Mesodermal cell (in vitro differentiated cells): ENCODE measurements at regions not wholly inside any gene's neighbourhood (a gene's known extent, or its start where the extent isn't known, plus 50 kb on each side); places are given as distances from the start of the nearest gene placed in this dataset.

Experiments
- H3K27ac ChIP-seq: 2 replicates; pipeline ENCODE4 v1.7.0; 2013; ENCODE audit warnings: mild to moderate bottlenecking, low read depth, low read length, moderate library complexity; ENCODE audit not compliant: severe bottlenecking
- H3K36me3 ChIP-seq: 2 replicates; pipeline ENCODE4 v1.7.1; 2013; ENCODE audit warnings: mild to moderate bottlenecking, low read length, moderate library complexity; ENCODE audit not compliant: control insufficient read depth, insufficient read depth
- H3K4me1 ChIP-seq: one replicate; pipeline ENCODE4 v1.7.1; 2013; ENCODE audit warnings: mild to moderate bottlenecking, low read length; ENCODE audit not compliant: insufficient read depth, control insufficient read depth, poor library complexity, severe bottlenecking
- H3K4me3 ChIP-seq: 2 replicates; pipeline ENCODE4 v1.7.0; 2013; ENCODE audit warnings: low read length, control low read depth, mild to moderate bottlenecking; ENCODE audit not compliant: insufficient read depth, poor library complexity, severe bottlenecking; ENCODE audit errors: extremely low read depth
- H3K9me3 ChIP-seq: 2 replicates; pipeline ENCODE4 v1.7.1; 2013; ENCODE audit warnings: mild to moderate bottlenecking, low read length, moderate library complexity; ENCODE audit not compliant: control insufficient read depth
- WGBS, 2 experiments: methylation state at CpG; one replicate each; pipeline ENCODE4 v1.1.5; 2013; ENCODE audit warnings: missing lambda C conversion rate in 2 of 2; ENCODE audit not compliant: insufficient coverage in 2 of 2; 5-methylcytosine and 5-hydroxymethylcytosine counted together

GRCh38 chr7:45999541-45999940 lies 78.5 kb upstream of the IGFBP3 start:
- Histone ChIP-seq H3K4me1 (no peaks in the 10 kb centered on the region), H3K27ac (no peak overlapping the region), H3K36me3 (no peaks in the 10 kb centered on the region), H3K9me3 (peaks cover 13% of the 10 kb centered on the region), H3K4me3 (no peak overlapping the region)
- whole genome bisulfite sequencing, 2 experiments: 33 to 100% methylated on average over 1 of the region's 1 CpG

GRCh38 chr7:45998506-45998905 lies 77.4 kb upstream of the IGFBP3 start:
- no peak overlapping the region for H3K4me3 ChIP-seq
- no peaks in the 10 kb centered on the region for H3K4me1 ChIP-seq
- no CpG with 5 or more reads among the region's 1 CpG for WGBS, 2 experiments
- H3K36me3 ChIP-seq: no peaks in the 10 kb centered on the region
- H3K27ac ChIP-seq: no peak overlapping the region
- H3K9me3 ChIP-seq: peaks cover 13% of the 10 kb centered on the region

DNA sequence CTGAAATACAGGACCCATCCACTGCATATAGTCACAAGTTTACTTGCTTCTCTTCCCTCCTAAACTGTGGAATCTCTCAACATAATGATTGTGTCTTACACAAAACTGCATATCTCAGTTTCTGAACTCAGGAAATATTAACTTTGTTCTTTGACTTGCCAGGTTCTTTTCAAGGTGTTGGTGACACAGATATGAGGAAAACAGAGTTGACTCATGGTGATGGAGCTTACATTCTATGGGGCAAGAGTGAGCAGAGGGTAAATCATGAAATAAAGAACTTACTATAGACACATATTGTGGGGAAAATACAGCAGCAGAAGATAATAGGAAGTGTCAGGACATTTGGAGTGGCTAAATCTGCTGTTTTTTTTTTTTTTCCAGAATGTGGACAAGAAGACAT lies 72.5 kb upstream of the IGFBP3 start:
- H3K4me1 ChIP-seq: peaks cover 11% of the 10 kb centered on the region
- H3K4me3 ChIP-seq: no peak overlapping the region
- H3K27ac ChIP-seq: no peak overlapping the region
- H3K36me3 ChIP-seq: no peaks in the 10 kb centered on the region
- H3K9me3 ChIP-seq: peaks cover 9% of the 10 kb centered on the region

GRCh38 chr7:45992826-45993225 lies 71.8 kb upstream of the IGFBP3 start:
- peaks cover 11% of the 10 kb centered on the region for H3K4me1 ChIP-seq
- H3K36me3 ChIP-seq: no peaks in the 10 kb centered on the region
- no peak overlapping the region for H3K27ac ChIP-seq
- H3K4me3 ChIP-seq: no peak overlapping the region
- 48 to 82% methylated on average over 1 to 2 of the region's 4 CpGs for WGBS, 2 experiments
- H3K9me3 ChIP-seq: peaks cover 9% of the 10 kb centered on the region

DNA sequence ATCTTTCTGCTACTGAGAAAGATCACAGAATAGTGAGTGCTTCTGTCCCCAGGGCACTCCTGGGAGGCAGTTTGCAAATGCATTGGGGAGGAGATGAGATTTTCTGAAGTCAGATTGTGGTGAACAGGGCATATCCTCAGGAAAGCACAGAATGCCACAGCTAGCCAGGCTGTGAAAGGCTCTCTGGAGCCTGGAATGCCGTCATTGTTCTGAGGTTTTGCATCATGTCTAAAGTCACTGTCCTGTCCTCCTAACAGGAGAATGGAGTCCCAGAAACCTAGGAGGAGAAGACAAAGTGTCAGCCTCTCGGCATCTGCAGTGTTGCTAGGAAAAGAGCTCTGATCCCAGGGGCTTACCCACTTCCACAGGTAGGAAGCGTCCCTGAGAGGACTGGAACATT lies 69.2 kb upstream of the IGFBP3 start:
- H3K9me3 ChIP-seq: peaks cover 8% of the 10 kb centered on the region
- H3K4me1 ChIP-seq: peaks cover 11% of the 10 kb centered on the region
- no peak overlapping the region for H3K4me3 ChIP-seq
- H3K27ac ChIP-seq: no peak overlapping the region
- 55 to 87% methylated on average over 3 of the region's 3 CpGs for WGBS, 2 experiments
- H3K36me3 ChIP-seq: no peaks in the 10 kb centered on the region

GRCh38 chr7:45988405-45989057 lies 67.5 kb upstream of the IGFBP3 start:
- peaks cover 11% of the 10 kb centered on the region for H3K4me1 ChIP-seq
- no peak overlapping the region for H3K4me3 ChIP-seq
- WGBS, 2 experiments: 95 to 98% methylated on average over 4 to 5 of the region's 9 CpGs
- H3K36me3 ChIP-seq: no peaks in the 10 kb centered on the region
- peaks cover 5% of the 10 kb centered on the region for H3K9me3 ChIP-seq
- H3K27ac ChIP-seq: no peak overlapping the region

GRCh38 chr7:45987521-45988290 lies 66.6 kb upstream of the IGFBP3 start:
- 88 to 98% methylated on average over 9 to 10 of the region's 14 CpGs for WGBS, 2 experiments
- peaks cover 11% of the 10 kb centered on the region for H3K4me1 ChIP-seq
- no peaks in the 10 kb centered on the region for H3K36me3 ChIP-seq
- no peak overlapping the region for H3K4me3 ChIP-seq
- peaks cover 5% of the 10 kb centered on the region for H3K9me3 ChIP-seq
- H3K27ac ChIP-seq: no peak overlapping the region

DNA sequence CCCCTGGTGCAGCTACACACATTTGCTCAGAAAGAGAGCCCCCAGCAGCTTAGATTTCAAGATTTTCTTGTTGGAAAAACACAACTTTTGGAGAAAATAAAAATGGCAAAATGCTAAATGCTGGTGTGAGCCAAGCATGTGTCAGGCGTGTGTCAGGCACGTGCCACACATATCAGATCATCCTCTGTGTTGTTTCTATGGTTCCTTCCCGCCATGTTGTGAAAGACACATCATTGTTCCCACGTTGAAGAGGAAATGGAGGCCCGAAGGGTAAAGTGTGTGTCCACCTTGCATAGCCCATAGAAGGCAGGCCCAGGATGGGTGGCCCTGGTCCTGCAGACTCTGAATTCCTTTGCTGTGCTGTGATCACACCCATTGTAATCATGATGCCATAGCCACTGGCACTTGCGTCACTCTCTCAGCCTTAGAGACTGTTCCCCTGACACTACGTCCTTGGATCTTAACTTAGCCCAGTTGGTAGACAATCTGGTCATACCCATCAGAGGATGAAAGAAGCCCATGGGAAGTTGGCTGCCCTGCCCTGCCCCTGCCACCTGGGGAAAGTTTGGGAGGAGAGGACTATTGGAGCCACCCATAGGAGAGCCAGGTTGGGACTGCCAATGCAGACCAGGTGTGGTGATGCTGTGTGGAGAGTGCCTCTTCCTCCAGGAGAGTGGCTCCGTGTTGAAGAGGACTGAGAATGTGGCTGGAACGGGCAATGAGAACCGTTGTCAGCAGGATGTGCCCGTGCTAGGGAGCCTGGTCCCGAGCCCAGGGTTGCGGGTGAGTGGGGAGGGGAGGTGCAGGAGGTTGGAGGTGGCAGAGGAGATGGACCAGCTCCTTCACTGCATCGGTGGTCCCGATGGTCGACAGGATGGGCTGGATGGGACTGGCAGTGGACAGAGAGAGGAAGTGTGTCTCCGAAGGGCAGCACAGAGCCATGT lies 65.6 kb upstream of the IGFBP3 start:
- Histone ChIP-seq H3K36me3 (no peaks in the 10 kb centered on the region), H3K4me1 (peaks cover 11% of the 10 kb centered on the region), H3K4me3 (no peak overlapping the region), H3K9me3 (peaks cover 5% of the 10 kb centered on the region), H3K27ac (no peak overlapping the region)
- 94 to 96% methylated on average over 13 to 17 of the region's 17 CpGs for WGBS, 2 experiments

DNA sequence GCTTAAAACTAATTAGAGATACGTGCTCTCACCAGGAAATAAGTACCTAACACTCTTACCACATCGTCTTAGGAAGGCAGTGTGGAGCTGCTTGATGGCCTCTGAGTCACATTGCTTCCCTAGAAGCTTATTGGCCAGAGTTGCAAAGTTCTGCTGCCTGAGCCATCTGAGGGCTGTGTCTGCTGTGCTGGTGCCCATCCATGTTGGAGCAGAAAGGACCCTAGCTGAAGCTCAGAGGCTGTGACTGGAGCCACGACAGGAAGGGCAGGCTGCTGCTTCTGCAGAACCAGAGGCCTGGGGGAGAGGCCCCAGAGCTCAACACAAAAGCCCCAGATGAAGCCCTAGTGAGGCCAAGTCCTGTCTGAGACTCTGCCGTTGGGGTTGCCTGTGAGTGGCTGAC lies 64.8 kb upstream of the IGFBP3 start:
- Histone ChIP-seq H3K27ac (no peak overlapping the region), H3K4me3 (no peak overlapping the region)
- WGBS, 2 experiments: 81 to 83% methylated on average over 3 to 4 of the region's 4 CpGs

DNA sequence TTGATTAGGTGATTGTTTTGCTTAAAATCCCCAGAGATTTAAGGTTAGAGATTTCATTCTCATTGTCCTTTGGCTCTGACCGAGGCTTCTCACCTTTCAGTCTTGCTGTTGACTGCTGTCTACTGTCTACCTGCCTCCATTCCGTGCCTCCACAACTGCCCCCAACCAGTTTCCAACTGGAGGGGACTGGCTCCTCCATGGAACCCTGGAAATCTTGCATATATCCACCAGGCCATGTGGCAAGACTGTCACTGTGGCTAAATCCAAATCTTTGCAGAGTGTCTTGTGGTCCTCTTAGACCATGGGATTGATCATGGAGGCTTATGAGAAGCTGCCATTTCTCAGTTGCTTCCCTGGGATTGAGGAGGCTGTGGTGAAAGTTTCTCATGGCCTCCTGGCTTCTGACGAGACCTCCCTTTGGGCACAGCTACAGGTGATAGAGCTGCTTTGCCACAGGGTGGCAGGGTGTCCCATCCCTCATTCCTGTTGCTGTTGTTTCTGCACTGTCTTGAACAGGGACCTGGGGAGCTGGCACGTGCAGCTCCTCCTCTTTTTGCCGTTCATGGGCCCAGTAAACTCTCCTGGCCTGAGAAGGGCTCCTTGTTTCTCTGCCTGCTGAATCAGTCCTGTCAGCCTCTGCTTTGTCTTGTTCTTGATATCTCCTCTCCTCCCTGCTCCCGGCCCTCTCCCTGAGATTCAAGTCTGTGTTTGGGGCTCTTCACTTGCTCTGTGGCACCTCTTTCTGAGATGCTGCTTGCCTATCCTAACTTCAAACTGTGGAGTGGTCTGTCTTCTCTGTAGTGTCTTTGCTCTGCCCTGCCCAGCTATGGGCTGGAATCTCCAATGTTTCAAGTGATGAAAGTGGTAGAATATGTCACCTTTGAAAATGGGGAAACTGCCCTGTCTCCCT lies 63.6 kb upstream of the IGFBP3 start:
- WGBS, 2 experiments: 82 to 84% methylated on average over 6 of the region's 6 CpGs
- Histone ChIP-seq H3K9me3 (peaks cover 5% of the 10 kb centered on the region), H3K36me3 (no peaks in the 10 kb centered on the region), H3K4me3 (no peak overlapping the region), H3K4me1 (peaks cover 9% of the 10 kb centered on the region), H3K27ac (no peak overlapping the region)

More for the DNA sequence above, 64.8 kb upstream of the IGFBP3 start:
- Histone ChIP-seq H3K9me3 (peaks cover 5% of the 10 kb centered on the region), H3K36me3 (no peaks in the 10 kb centered on the region), H3K4me1 (peaks cover 13% of the 10 kb centered on the region)
